ENCODE measurements at regions not wholly inside any gene's neighbourhood (a gene's known extent, or its start where the extent isn't known, plus 50 kb on each side); places are given as distances from the start of the nearest gene placed in this dataset.
"Not testable (repeated sequence)": the region's sequence is repeated elsewhere in the genome, so short reads cannot be mapped to it uniquely, and the experiment has no call there.

DNA sequence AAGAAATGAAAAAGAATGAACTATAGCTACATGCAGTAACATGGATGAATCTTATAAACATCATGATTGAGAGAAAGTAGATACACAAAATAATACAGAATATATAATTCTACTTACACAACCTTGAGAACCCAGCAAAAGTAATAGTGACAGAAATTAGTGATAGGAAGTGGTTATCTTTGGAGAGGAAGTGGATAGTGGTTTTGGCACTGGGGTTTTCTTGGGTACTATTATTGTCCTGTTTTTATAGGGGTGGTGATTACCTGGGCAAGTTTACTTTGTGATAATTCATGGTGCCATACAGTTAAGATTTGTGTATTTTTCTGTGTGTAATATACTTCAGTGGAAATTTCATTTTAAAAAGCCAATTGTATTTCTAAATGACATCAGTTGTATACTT lies 352.7 kb downstream of the AEBP2 start:
- H3K9me3 Mint-ChIP-seq, result peaks cover 3% of the 10 kb centered on the region
- no peaks in the 10 kb centered on the region for H3K36me3 Mint-ChIP-seq (ENCODE audit: low read depth)
- H3K27me3 Mint-ChIP-seq, result peaks cover 3% of the 10 kb centered on the region
- CTCF ChIA-PET, result no interaction called here
- H3K4me1 Mint-ChIP-seq, result peaks cover 23% of the 10 kb centered on the region
- peak overlapping the region; percentile 8 for H3K4me3 Mint-ChIP-seq
- peak overlapping the region; percentile 4 for H3K27ac Mint-ChIP-seq
- POLR2A ChIA-PET, result no interaction called here
- no peak for DNase-seq

- peaks cover 2% of the 10 kb centered on the region for H3K9me3 Mint-ChIP-seq
- H3K27me3 Mint-ChIP-seq, result peaks cover 3% of the 10 kb centered on the region
- H3K27ac Mint-ChIP-seq, result no peak overlapping the region
- no peak for DNase-seq
- ChIA-PET POLR2A (no interaction called here), CTCF (no interaction called here)
- H3K4me1 Mint-ChIP-seq, result peaks cover 24% of the 10 kb centered on the region
- no peak overlapping the region for H3K4me3 Mint-ChIP-seq
- H3K36me3 Mint-ChIP-seq (ENCODE audit: low read depth), result no peaks in the 10 kb centered on the region
These were observed 354.8 kb downstream of the AEBP2 start for GRCh38 chr12:19794116-19794515.

GRCh38 chr12:19799216-19799615 lies 359.9 kb downstream of the AEBP2 start:
- DNase-seq, result no peak
- H3K4me3 Mint-ChIP-seq, result no peak overlapping the region
- H3K4me1 Mint-ChIP-seq, result peaks cover 21% of the 10 kb centered on the region
- CTCF ChIA-PET, result no interaction called here
- no peak overlapping the region for H3K27ac Mint-ChIP-seq
- no peaks in the 10 kb centered on the region for H3K27me3 Mint-ChIP-seq
- no peaks in the 10 kb centered on the region for H3K36me3 Mint-ChIP-seq (ENCODE audit: low read depth)
- H3K9me3 Mint-ChIP-seq, result peaks cover 2% of the 10 kb centered on the region
- POLR2A ChIA-PET, result no interaction called here

- H3K4me1 Mint-ChIP-seq, result peaks cover 21% of the 10 kb centered on the region
- CTCF ChIA-PET, result no interaction called here
These were observed 360.8 kb downstream of the AEBP2 start for GRCh38 chr12:19799895-19800602.

GRCh38 chr12:19800884-19801283 lies 361.6 kb downstream of the AEBP2 start:
- CTCF ChIA-PET, result no interaction called here
- peaks cover 2% of the 10 kb centered on the region for H3K9me3 Mint-ChIP-seq
- DNase-seq, result no peak
- H3K4me3 Mint-ChIP-seq, result no peak overlapping the region
- no peaks in the 10 kb centered on the region for H3K36me3 Mint-ChIP-seq (ENCODE audit: low read depth)
- no peaks in the 10 kb centered on the region for H3K27me3 Mint-ChIP-seq
- H3K4me1 Mint-ChIP-seq, result peaks cover 21% of the 10 kb centered on the region
- POLR2A ChIA-PET, result no interaction called here
- no peak overlapping the region for H3K27ac Mint-ChIP-seq

More at GRCh38 chr12:19799895-19800602, 360.8 kb downstream of the AEBP2 start:
- Mint-ChIP-seq H3K27me3 (no peaks in the 10 kb centered on the region), H3K4me3 (no peak overlapping the region), H3K36me3 (ENCODE audit: low read depth) (no peaks in the 10 kb centered on the region), H3K27ac (no peak overlapping the region), H3K9me3 (peaks cover 2% of the 10 kb centered on the region)
- POLR2A ChIA-PET, result no interaction called here
- DNase-seq, result no peak

DNA sequence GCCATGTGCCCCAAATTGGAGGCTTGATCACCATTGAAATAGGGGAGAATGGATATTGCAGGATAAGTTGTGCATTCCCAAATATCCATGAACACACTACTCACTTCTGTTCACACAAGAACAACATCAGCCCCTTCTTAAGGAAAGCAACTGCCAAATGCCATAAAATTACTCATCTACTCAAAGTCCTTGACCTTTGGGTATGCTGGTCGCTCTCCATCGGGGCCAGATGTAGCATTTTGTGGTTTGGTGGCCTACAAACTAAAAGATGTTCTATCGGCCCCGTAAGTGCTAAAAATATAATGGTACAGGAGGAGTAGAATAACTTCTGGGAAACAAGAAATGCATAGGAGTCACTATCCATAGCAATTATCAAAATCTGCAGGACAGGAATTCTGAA lies 362.6 kb downstream of the AEBP2 start:
- H3K27ac Mint-ChIP-seq, result no peak overlapping the region
- ChIA-PET POLR2A (no interaction called here), CTCF (no interaction called here)
- H3K27me3 Mint-ChIP-seq, result no peaks in the 10 kb centered on the region
- H3K9me3 Mint-ChIP-seq, result peaks cover 2% of the 10 kb centered on the region
- no peaks in the 10 kb centered on the region for H3K36me3 Mint-ChIP-seq (ENCODE audit: low read depth)
- no peak for DNase-seq
- no peak overlapping the region for H3K4me3 Mint-ChIP-seq
- H3K4me1 Mint-ChIP-seq, result peaks cover 21% of the 10 kb centered on the region

- Mint-ChIP-seq H3K36me3 (ENCODE audit: low read depth) (no peaks in the 10 kb centered on the region), H3K27ac (no peak overlapping the region), H3K4me1 (peaks cover 21% of the 10 kb centered on the region), H3K9me3 (peaks cover 2% of the 10 kb centered on the region), H3K4me3 (no peak overlapping the region), H3K27me3 (no peaks in the 10 kb centered on the region)
- CTCF ChIA-PET, result no interaction called here
- POLR2A ChIA-PET, result no interaction called here
- no peak for DNase-seq
These were observed 363.6 kb downstream of the AEBP2 start for GRCh38 chr12:19802915-19803314.

GRCh38 chr12:19804737-19805136 lies 365.4 kb downstream of the AEBP2 start:
- no peaks in the 10 kb centered on the region for H3K27me3 Mint-ChIP-seq
- ChIA-PET POLR2A (no interaction called here), CTCF (no interaction called here)
- DNase-seq, result no peak
- peaks cover 15% of the 10 kb centered on the region for H3K4me1 Mint-ChIP-seq
- peaks cover 6% of the 10 kb centered on the region for H3K9me3 Mint-ChIP-seq
- H3K27ac Mint-ChIP-seq, result no peak overlapping the region
- no peaks in the 10 kb centered on the region for H3K36me3 Mint-ChIP-seq (ENCODE audit: low read depth)
- no peak overlapping the region for H3K4me3 Mint-ChIP-seq

DNA sequence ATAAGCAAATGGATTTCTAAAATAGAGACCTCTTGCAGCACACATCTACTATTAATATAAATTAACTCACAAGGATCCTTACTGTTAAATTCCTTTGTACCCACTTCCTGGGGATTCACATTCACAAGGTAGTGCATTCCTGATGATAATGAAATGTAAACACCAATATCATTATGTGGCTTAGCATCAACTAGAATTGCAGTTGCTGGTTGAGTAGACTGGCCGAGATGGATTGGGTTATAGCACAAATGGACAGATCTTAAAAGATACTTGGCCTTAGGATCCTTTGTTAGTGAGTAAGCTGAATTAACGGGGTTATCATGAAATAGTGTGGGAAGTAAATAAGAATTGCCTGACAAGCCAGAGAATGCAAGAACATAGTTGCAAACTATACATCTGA lies 369.1 kb downstream of the AEBP2 start:
- Mint-ChIP-seq H3K4me3 (no peak overlapping the region), H3K9me3 (peaks cover 6% of the 10 kb centered on the region), H3K4me1 (no peaks in the 10 kb centered on the region), H3K36me3 (ENCODE audit: low read depth) (no peaks in the 10 kb centered on the region), H3K27ac (no peak overlapping the region), H3K27me3 (no peaks in the 10 kb centered on the region)
- POLR2A ChIA-PET, result no interaction called here
- CTCF ChIA-PET, result no interaction called here
- no peak for DNase-seq

GRCh38 chr12:19810213-19810612 lies 370.9 kb downstream of the AEBP2 start:
- CTCF ChIA-PET, result interaction anchor here (0.9 kb wide), 1 partner anchor 52 kb away, joined by 4 read pairs; no protein-coding TSS in a partner anchor
- H3K27me3 Mint-ChIP-seq, result no peaks in the 10 kb centered on the region

DNA sequence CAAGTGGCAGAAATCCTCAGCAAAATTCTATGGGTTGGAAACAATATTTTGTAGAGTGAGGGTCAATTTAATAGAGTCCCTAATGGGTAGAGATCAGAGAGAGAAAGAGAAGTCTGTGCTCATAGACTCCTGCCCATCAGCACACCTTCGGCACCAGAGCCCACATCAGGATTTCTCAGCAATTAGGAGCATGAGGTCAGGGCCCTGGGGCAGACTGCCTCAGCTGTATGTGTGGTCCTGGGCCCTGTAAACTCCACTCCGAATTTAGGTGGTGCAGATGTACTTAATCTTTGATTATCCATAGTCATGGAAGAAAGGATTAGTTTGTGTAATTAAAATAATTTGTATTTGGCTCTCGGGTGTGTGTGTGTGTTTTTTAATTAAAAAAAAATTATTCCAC lies 372.6 kb downstream of the AEBP2 start:
- peaks cover 9% of the 10 kb centered on the region for H3K9me3 Mint-ChIP-seq
- H3K27me3 Mint-ChIP-seq, result no peaks in the 10 kb centered on the region
- H3K27ac Mint-ChIP-seq, result no peak overlapping the region
- CTCF ChIA-PET, result no interaction called here
- H3K4me1 Mint-ChIP-seq, result no peaks in the 10 kb centered on the region
- no peak for DNase-seq
- H3K4me3 Mint-ChIP-seq, result no peak overlapping the region
- H3K36me3 Mint-ChIP-seq (ENCODE audit: low read depth), result no peaks in the 10 kb centered on the region
- POLR2A ChIA-PET, result no interaction called here

More at GRCh38 chr12:19810213-19810612, 370.9 kb downstream of the AEBP2 start:
- DNase-seq, result no peak
- H3K4me1 Mint-ChIP-seq, result no peaks in the 10 kb centered on the region
- H3K27ac Mint-ChIP-seq, result no peak overlapping the region
- POLR2A ChIA-PET, result no interaction called here
- H3K36me3 Mint-ChIP-seq (ENCODE audit: low read depth), result no peaks in the 10 kb centered on the region
- peaks cover 9% of the 10 kb centered on the region for H3K9me3 Mint-ChIP-seq
- H3K4me3 Mint-ChIP-seq, result no peak overlapping the region

- Mint-ChIP-seq H3K27ac (no peak overlapping the region), H3K4me1 (no peaks in the 10 kb centered on the region), H3K9me3 (peaks cover 9% of the 10 kb centered on the region), H3K27me3 (no peaks in the 10 kb centered on the region), H3K4me3 (no peak overlapping the region), H3K36me3 (ENCODE audit: low read depth) (no peaks in the 10 kb centered on the region)
- POLR2A ChIA-PET, result no interaction called here
- no peak for DNase-seq
- CTCF ChIA-PET, result interaction anchor here (1.2 kb wide), 1 partner anchor 208 kb away, joined by 3 read pairs; no protein-coding TSS in a partner anchor
These were observed 379.9 kb downstream of the AEBP2 start for GRCh38 chr12:19819231-19819630.

DNA sequence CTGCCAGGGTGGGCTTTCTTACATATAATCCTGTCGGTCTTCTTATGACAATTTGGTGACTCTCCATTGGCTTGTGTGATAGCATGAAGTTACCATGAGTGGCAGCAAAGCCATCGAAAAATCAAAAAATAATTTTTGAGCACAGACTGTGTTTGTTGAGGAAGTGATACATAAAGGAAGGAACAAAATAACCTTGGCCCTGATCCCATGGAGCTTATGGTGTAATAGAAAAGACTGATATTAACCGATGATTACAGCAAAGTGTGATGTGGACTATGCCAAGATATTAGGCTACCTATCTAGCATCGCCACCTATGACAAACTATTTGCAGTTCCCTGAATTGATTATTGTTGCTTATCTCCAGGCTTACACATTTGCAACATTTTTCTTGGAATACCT lies 383.2 kb downstream of the AEBP2 start:
- peaks cover 20% of the 10 kb centered on the region for H3K9me3 Mint-ChIP-seq
- ChIA-PET CTCF (no interaction called here), POLR2A (no interaction called here)
- no peak overlapping the region for H3K27ac Mint-ChIP-seq
- H3K4me3 Mint-ChIP-seq, result no peak overlapping the region
- no peaks in the 10 kb centered on the region for H3K27me3 Mint-ChIP-seq
- no peaks in the 10 kb centered on the region for H3K36me3 Mint-ChIP-seq (ENCODE audit: low read depth)
- H3K4me1 Mint-ChIP-seq, result no peaks in the 10 kb centered on the region
- no peak for DNase-seq

GRCh38 chr12:19823326-19823725 lies 384.0 kb downstream of the AEBP2 start:
- POLR2A ChIA-PET; DNase-seq; H3K36me3 Mint-ChIP-seq (ENCODE audit: low read depth); CTCF ChIA-PET; H3K27ac Mint-ChIP-seq; H3K4me1 Mint-ChIP-seq; H3K27me3 Mint-ChIP-seq; H3K4me3 Mint-ChIP-seq: not testable (repeated sequence)
- H3K9me3 Mint-ChIP-seq, result peaks cover 20% of the 10 kb centered on the region
